ENCODE measurements at regions not wholly inside any gene's neighbourhood (a gene's known extent, or its start where the extent isn't known, plus 50 kb on each side); places are given as distances from the start of the nearest gene placed in this dataset.
A peak's percentile ranks its signal among the peaks of the same experiment; 100 is the strongest.

- Histone ChIP-seq H3K27me3 (replicated peaks in 1 of 2; ENCODE audit: control insufficient read depth in 2 of 2, insufficient read depth in 2 of 2, low read length in 1 of 2) (no peaks in the 10 kb centered on the region), H2AFZ (ENCODE audit: control insufficient read depth, low read depth, low read length) (no peak overlapping the region), H3K4me3 (no peak overlapping the region), H3K79me2 (ENCODE audit: control insufficient read depth, insufficient read depth, low read length) (no peaks in the 10 kb centered on the region), H3K27ac (ENCODE audit: control insufficient read depth, insufficient read depth) (no peak overlapping the region), H3K9me3 (replicated peaks; ENCODE audit: control insufficient read depth, insufficient read depth, low read length) (no peaks in the 10 kb centered on the region), H3K4me2 (ENCODE audit: control insufficient read depth, insufficient read depth) (no peak overlapping the region), H3K9ac (ENCODE audit: control insufficient read depth, insufficient read depth, low read length) (no peak overlapping the region), H3K4me1 (ENCODE audit: control insufficient read depth, insufficient read depth, low read length) (no peaks in the 10 kb centered on the region), H3K36me3 (ENCODE audit: control insufficient read depth in 2 of 2, insufficient read depth in 2 of 2, low read length in 1 of 2) (no peaks in the 10 kb centered on the region), H4K20me1 (ENCODE audit: control insufficient read depth, insufficient read depth) (no peaks in the 10 kb centered on the region)
- FAIRE-seq (no peak), DNase-seq (ENCODE audit: low read depth, low spot score) (peak; percentile 15), ATAC-seq (peak; percentile 85)
- in situ Hi-C loops (cut with MboI) (no loop called here), intact Hi-C loops (cut with micrococcal nuclease; ENCODE audit: unreplicated experiment) (no loop called here)
- WGBS (ENCODE audit: insufficient coverage, insufficient replicate concordance, low lambda C conversion rate, missing lambda C conversion rate) = 0% methylated on average over 5 of the region's 5 CpGs
- RAD21 ChIA-PET (ENCODE audit: unreplicated experiment) = no interaction called here
- CTCF ChIA-PET = no interaction called here
- SMC1A ChIA-PET (ENCODE audit: uncharacterized antibody, unreplicated experiment) = interaction anchor here (1.2 kb wide), 1 partner anchor 17 kb away, joined by 4 read pairs; no protein-coding TSS in a partner anchor
- POLR2A ChIA-PET = no interaction called here
- no TSS peak for BruUV-seq (replicated peaks)
- TF ChIP-seq SIN3A (IDR thresholded peaks at IDR 0.05; ENCODE audit: low read depth, low read length) = no peak
- no peak for TF ChIP-seq MYC (IDR thresholded peaks at IDR 0.05; ENCODE audit: insufficient read depth, insufficient read length, insufficient replicate concordance, low read length, severe bottlenecking)
- TF ChIP-seq LARP7 (IDR thresholded peaks at IDR 0.05) = no peak
- TF ChIP-seq POLR2AphosphoS5 (IDR thresholded peaks at IDR 0.05; ENCODE audit: low read length) = no peak
- TF ChIP-seq ETV6 (conservative IDR thresholded peaks at IDR 0.05 in 1 of 2, IDR thresholded peaks at IDR 0.05 in 1 of 2; ENCODE audit: borderline replicate concordance in 1 of 2, low read depth in 1 of 2) = no peak
- TF ChIP-seq CTCF (IDR thresholded peaks at IDR 0.05 in 2 of 3, conservative IDR thresholded peaks at IDR 0.05 in 1 of 3; ENCODE audit: control insufficient read depth in 2 of 3, extremely low read depth in 1 of 3, insufficient read depth in 1 of 3, low read depth in 3 of 3, low read length in 3 of 3) = no peak
- no peak for TF ChIP-seq NRF1 (conservative IDR thresholded peaks at IDR 0.05; ENCODE audit: low read depth, low read length)
- no peak for TF ChIP-seq CUX1 (IDR thresholded peaks at IDR 0.05; ENCODE audit: insufficient replicate concordance, low read depth, low read length)
- TF ChIP-seq CBX3 (IDR thresholded peaks at IDR 0.05; ENCODE audit: borderline replicate concordance, low read depth) = no peak
- TF ChIP-seq CREM (IDR thresholded peaks at IDR 0.05; ENCODE audit: low read depth) = peak; percentile 24; the same call in 1 of the 2 replicates
- peak; percentile 79 for TF ChIP-seq TCF12 (IDR thresholded peaks at IDR 0.05; ENCODE audit: low read depth, low read length)
- TF ChIP-seq RUNX3 (IDR thresholded peaks at IDR 0.05; ENCODE audit: low read length) = peak; percentile 42; the same call in 1 of the 2 replicates
- TF ChIP-seq MEF2A (IDR thresholded peaks at IDR 0.05; ENCODE audit: insufficient read depth, low read depth, low read length) = 0 out of 2 replicates have a peak, but pooled peaks have one; percentile 3
- TF ChIP-seq ATF2 (IDR thresholded peaks at IDR 0.05; ENCODE audit: low read length) = no peak
- no peak for TF ChIP-seq BHLHE40 (IDR thresholded peaks at IDR 0.05; ENCODE audit: borderline replicate concordance in 1 of 2, low read depth in 2 of 2, low read length in 1 of 2)
- TF ChIP-seq SPI1 (IDR thresholded peaks at IDR 0.05; ENCODE audit: borderline replicate concordance, insufficient read depth, low read depth, low read length) = no peak
- TF ChIP-seq BMI1 (IDR thresholded peaks at IDR 0.05; ENCODE audit: borderline replicate concordance) = no peak
Measured at GRCh38 chr1:29655145-29655544, 418.8 kb downstream of the PTPRU start.
